ENCODE measurements at regions not wholly inside any gene's neighbourhood (a gene's known extent, or its start where the extent isn't known, plus 50 kb on each side); places are given as distances from the start of the nearest gene placed in this dataset.

DNA sequence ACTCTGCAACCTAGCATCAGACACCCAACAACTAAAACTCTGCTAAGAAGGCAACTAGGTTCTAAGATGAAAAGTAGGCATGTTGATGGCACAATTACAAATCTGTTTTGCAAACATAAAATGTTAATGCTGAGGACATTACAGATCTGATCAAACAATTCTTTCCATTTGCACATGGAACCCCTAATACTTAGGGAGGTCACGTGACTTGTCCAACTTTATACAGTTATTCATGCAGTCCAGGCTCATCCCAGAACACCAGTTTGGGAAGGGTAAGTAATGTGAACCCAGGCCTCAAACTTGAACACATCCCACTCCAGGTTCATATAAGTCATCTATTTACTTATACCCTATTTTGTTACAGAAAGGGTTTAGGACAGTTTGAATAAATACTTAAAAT, 247.2 kb downstream of the HACE1 start (continued):
- TF ChIP-seq, protein P1, sequence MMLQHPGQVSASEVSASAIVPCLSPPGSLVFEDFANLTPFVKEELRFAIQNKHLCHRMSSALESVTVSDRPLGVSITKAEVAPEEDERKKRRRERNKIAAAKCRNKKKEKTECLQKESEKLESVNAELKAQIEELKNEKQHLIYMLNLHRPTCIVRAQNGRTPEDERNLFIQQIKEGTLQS (IDR thresholded peaks at IDR 0.05; ENCODE audit: insufficient read depth, low read depth, low read length): no peak
- no peak for TF ChIP-seq EP300 (IDR thresholded peaks at IDR 0.05; ENCODE audit: borderline replicate concordance in 1 of 2, low read depth in 2 of 2, low read length in 2 of 2)

Data from H1 (cell line).